WI38 (cell line): ENCODE measurements at regions not wholly inside any gene's neighbourhood (a gene's known extent, or its start where the extent isn't known, plus 50 kb on each side); places are given as distances from the start of the nearest gene placed in this dataset.

Source experiments
- H3K4me3 ChIP-seq: 2 replicates; pipeline ENCODE4 v1.5.1; 2011; ENCODE audit warnings: low read depth, mild to moderate bottlenecking, control low read depth, low read length
- CTCF ChIP-seq: IDR thresholded peaks from 2 replicates; pipeline ENCODE4 v1.5.1; 2012; ENCODE audit warnings: low read depth, mild to moderate bottlenecking, control low read depth, low read length

GRCh38 chr1:65728504-65728903, 64.2 kb upstream of the PDE4B start:
- H3K4me3 ChIP-seq: no peak overlapping the region
- no peak for TF ChIP-seq CTCF

DNA sequence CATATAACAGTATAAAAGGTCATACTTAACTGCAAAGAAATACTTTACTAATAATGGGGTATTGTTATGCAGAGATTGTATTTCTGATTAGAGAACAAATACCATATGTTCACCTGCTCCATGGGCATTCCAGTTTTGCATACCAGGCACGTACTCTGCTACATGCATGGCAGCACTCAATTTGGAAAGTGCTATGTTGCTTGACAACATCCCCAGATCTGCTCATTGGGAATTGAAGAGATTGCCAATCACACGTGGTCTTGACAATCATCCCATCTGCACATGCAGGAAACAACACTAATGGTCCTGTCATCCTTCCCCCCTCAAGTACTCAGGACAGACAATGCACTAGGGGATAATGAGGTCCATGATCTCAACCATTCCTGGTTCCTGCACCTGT, 63.4 kb upstream of the PDE4B start:
- no peak overlapping the region for H3K4me3 ChIP-seq
- no peak for TF ChIP-seq CTCF

DNA sequence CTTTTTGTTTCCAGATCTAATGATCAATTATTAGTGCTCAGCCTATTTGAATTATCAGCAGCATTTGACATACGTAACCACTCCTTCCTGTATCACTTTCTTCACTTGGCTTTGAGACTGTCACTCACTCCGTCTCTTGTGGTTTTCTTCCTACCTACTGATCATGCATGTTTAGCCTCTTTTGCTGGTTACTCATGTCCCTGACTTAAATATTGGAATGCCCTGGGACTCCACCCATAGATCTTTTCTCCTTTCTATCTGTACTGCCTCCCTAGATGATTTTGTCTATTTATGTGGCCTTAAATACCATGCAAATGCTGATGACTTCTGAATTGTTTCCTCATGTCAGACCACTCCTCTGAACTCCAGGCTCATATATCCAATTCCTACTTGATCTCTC, 57.7 kb upstream of the PDE4B start:
- TF ChIP-seq CTCF: no peak

DNA sequence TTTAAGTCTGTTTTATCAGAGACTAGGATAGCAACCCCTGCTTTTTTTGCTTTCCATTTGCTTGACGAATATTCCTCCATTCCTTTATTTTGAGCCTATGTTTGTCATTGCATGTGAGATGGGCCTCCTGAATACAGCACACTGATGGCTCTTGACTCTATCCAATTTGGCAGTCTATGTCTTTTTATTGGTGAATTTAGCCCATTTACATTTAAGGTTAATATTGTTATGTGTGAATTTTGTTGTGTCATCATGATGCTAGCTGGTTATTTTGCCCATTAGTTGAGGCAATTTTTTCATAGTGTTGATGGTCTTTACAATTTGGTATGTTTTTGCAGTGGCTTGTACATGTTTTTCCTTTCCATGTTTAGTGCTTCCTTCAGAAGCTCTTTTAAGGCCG, 50.7 kb upstream of the PDE4B start:
- no peak overlapping the region for H3K4me3 ChIP-seq
- TF ChIP-seq CTCF: no peak

More for the DNA sequence above, 57.7 kb upstream of the PDE4B start:
- no peak overlapping the region for H3K4me3 ChIP-seq
